Thoracic aorta (tissue), 2 donors: ENCODE measurements at regions not wholly inside any gene's neighbourhood (a gene's known extent, or its start where the extent isn't known, plus 50 kb on each side); places are given as distances from the start of the nearest gene placed in this dataset.

Experiments
- ATAC-seq: fragments of 150-250 bp; one replicate; pipeline ENCODE4 v1.8.0; 2017; ENCODE audit warnings: low read depth; ENCODE audit not compliant: insufficient number of reproducible peaks, low FRiP score
- DNase-seq: peaks from one replicate; pipeline ENCODE4 v3.0.0-alpha.2; 2020; ENCODE audit warnings: low spot score
- H3K27ac ChIP-seq, 2 donors: fragments of 200-600 bp; sonication (generic); 1 replicate in 1 of 2; 2 replicates in 1 of 2; pipeline ENCODE4 v1.5.1; 2016; ENCODE audit warnings: mild to moderate bottlenecking in 2 of 2, moderate library complexity in 2 of 2
- H3K27me3 ChIP-seq: fragments of 200-600 bp; sonication (generic); replicated peaks from 2 replicates; pipeline ENCODE4 v1.6.0; 2016; ENCODE audit warnings: mild to moderate bottlenecking; ENCODE audit not compliant: insufficient read depth
- H3K36me3 ChIP-seq: fragments of 200-600 bp; sonication (generic); one replicate; pipeline ENCODE4 v1.5.1; 2016
- H3K4me1 ChIP-seq, 2 donors: fragments of 200-600 bp; sonication (generic); 1 replicate in 1 of 2; 2 replicates in 1 of 2; pipeline versions ENCODE4 v1.5.1 to v1.6.0; 2016; ENCODE audit warnings: low read depth in 2 of 2, mild to moderate bottlenecking in 1 of 2; ENCODE audit not compliant: control insufficient read depth in 1 of 2
- H3K4me3 ChIP-seq: fragments of 200-600 bp; sonication (generic); 2 replicates; pipeline ENCODE4 v1.5.1; 2016; ENCODE audit warnings: mild to moderate bottlenecking
- H3K9me3 ChIP-seq: fragments of 200-600 bp; sonication (generic); 2 replicates; pipeline ENCODE4 v1.5.1; 2016
- TF ChIP-seq, protein P1 (sequence below): fragments of 200-600 bp; sonication (generic); IDR thresholded peaks from one replicate; pipeline ENCODE4 v1.5.1; 2019; ENCODE audit warnings: antibody characterized with exemption

DNA sequence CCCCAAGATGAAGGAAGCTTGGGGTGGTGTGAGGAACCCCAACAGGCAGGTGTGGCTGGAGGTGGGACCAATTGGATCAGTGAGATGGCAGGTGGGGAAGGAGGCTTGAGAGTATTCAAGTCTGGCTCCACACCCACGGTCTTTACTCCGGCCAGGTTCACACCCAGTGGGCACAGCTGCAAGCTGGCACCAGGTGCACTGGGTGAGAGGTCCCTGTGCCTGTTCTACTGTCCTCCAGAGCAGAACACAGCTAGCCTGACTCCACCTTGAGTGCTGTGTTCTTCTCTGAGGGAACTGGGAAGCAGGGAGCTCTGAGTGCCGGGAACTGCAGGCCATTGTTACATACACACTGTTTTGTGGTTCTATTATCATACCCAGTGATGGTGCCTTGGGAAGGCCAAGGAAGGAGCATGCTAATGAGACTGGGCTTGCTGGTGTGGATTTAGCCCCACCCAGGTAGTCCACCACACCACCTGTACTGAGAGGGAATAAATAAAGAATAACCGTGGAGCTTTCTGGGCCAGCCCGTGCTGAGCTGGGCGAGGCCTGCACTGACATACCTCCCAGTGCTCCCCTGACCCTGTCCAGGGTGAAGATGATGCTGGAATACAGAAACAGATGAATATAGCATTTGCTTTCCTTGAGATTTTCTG, 93.4 kb downstream of the ABHD5 start:
- Histone ChIP-seq H3K4me1 (no peaks in the 10 kb centered on the region), H3K4me3 (no peak overlapping the region), H3K27me3 (no peaks in the 10 kb centered on the region), H3K27ac (no peak overlapping the region), H3K9me3 (no peaks in the 10 kb centered on the region), H3K36me3 (no peaks in the 10 kb centered on the region)
- DNase-seq, result no peak
- TF ChIP-seq, protein P1, sequence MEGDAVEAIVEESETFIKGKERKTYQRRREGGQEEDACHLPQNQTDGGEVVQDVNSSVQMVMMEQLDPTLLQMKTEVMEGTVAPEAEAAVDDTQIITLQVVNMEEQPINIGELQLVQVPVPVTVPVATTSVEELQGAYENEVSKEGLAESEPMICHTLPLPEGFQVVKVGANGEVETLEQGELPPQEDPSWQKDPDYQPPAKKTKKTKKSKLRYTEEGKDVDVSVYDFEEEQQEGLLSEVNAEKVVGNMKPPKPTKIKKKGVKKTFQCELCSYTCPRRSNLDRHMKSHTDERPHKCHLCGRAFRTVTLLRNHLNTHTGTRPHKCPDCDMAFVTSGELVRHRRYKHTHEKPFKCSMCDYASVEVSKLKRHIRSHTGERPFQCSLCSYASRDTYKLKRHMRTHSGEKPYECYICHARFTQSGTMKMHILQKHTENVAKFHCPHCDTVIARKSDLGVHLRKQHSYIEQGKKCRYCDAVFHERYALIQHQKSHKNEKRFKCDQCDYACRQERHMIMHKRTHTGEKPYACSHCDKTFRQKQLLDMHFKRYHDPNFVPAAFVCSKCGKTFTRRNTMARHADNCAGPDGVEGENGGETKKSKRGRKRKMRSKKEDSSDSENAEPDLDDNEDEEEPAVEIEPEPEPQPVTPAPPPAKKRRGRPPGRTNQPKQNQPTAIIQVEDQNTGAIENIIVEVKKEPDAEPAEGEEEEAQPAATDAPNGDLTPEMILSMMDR, result no peak
- ATAC-seq, result no peak

DNA sequence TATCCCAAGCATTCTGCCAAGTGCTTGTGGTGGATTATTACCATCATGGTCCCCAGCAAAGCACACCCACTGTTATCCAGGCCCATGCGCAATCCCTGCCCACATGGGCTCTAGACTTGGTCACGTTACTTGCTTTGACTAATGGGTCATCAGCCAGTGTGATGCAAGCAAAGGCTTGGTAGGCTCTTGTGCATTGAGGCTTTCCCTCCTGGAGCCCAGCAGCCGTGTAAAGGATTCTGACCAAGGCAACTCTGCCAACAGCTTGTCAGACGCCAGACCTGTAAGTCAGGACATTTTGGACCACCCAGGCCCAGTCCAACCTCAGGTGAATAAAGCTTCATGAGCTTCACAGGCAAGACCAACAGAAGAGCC, 93.9 kb downstream of the ABHD5 start:
- Histone ChIP-seq H3K27me3 (no peaks in the 10 kb centered on the region), H3K9me3 (no peaks in the 10 kb centered on the region), H3K36me3 (no peaks in the 10 kb centered on the region), H3K27ac (no peak overlapping the region), H3K4me1 (no peaks in the 10 kb centered on the region), H3K4me3 (no peak overlapping the region)
- ATAC-seq (no peak), DNase-seq (no peak)
- TF ChIP-seq, protein P1, result no peak

DNA sequence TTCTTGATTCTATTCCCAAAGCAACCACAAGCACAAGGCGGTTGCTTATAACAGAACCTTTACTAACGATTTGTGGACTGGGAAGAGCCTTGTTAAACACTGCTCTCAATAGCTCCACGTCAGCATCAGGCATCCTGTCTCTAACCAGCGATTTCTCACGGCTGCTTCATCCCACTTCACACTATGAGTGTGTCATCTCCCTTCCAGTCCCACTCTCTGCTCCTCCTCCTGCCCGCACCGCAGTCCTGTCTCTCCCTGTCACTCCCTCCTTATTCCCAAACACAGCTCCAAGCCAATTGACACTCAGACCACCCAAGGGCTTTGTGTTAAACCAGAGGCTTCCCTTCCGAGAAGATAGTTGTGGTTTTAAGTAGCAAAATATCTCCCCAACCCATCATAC, 94.8 kb downstream of the ABHD5 start:
- Histone ChIP-seq H3K27ac (no peak overlapping the region), H3K4me3 (no peak overlapping the region), H3K9me3 (no peaks in the 10 kb centered on the region), H3K4me1 (no peaks in the 10 kb centered on the region), H3K27me3 (no peaks in the 10 kb centered on the region), H3K36me3 (no peaks in the 10 kb centered on the region)
- no peak for ATAC-seq
- TF ChIP-seq, protein P1, result no peak
- no peak for DNase-seq

DNA sequence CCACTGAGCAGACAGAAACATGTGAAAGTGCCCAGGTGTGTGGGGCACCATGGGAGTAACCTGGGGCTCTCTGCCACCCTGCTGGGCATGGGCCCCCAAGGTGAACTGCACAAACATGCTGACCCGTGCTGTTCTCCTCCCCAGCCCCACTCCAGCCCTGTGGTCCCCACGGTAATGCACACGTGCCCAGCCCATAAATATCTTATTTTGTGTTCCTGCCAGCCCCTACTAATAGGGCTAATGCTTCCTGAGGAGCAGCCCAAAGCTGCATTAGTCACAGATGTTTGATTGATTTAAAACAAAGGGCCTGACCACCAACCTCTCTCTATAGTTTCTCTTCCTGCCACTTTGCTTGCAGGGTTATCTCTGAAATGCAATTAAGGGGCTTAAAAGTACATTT, 95.4 kb downstream of the ABHD5 start:
- Histone ChIP-seq H3K27me3 (no peaks in the 10 kb centered on the region), H3K27ac (no peak overlapping the region), H3K36me3 (no peaks in the 10 kb centered on the region), H3K4me1 (no peaks in the 10 kb centered on the region), H3K9me3 (no peaks in the 10 kb centered on the region), H3K4me3 (no peak overlapping the region)
- TF ChIP-seq, protein P1, result no peak
- DNase-seq, result no peak
- ATAC-seq, result no peak

DNA sequence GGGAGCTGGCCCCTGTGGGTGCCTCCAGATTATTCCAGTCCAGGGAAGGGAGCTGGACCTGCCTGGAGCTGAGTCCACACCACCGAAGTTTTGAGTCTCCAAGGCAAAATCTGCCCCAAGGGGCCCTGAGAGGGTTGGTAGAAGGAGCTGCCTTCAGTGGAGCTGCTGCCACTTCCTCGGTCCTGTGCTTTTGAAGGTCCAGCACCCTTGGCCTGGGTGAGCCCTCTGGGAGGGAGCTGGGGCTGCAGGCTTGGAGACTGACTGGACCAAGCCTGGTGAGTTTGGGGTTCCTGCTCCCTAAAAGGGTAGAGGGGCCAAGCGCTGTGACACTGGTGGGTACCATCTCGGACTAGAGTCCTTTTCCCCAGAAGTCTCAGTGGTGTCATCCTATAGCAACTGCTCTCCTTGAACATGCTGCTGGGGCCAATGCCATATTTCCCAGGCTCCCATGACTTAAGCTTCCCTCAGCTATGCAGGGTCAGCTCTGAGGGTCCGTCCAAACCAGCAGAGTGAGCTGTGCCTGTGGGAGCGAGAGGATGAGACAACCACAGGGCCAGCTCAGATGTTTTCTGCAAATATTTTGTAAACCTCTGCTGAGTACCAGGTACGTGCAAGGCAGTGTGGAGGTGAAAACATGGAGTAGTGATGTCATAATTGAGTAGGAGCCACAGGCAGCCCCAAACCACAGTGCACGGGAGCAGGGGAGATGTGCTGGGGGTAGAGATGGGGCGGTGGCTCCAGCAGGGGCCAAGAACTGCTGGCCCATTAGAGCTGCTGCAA, 96.0 kb downstream of the ABHD5 start:
- H3K36me3 ChIP-seq, result no peaks in the 10 kb centered on the region
- no peak for DNase-seq
- no peak overlapping the region for H3K4me3 ChIP-seq
- H3K27me3 ChIP-seq, result no peaks in the 10 kb centered on the region
- no peak overlapping the region for H3K27ac ChIP-seq
- no peaks in the 10 kb centered on the region for H3K9me3 ChIP-seq
- no peaks in the 10 kb centered on the region for H3K4me1 ChIP-seq
- no peak for ATAC-seq
- TF ChIP-seq, protein P1, result no peak
